NT2/D1 (cell line): ENCODE measurements at regions not wholly inside any gene's neighbourhood (a gene's known extent, or its start where the extent isn't known, plus 50 kb on each side); places are given as distances from the start of the nearest gene placed in this dataset.

Experiments
- SUZ12 ChIP-seq: IDR thresholded peaks from 2 replicates; pipeline ENCODE4 v1.6.1; 2011; ENCODE audit not compliant: insufficient read length, insufficient read depth; ENCODE audit errors: extremely low read depth
- ZNF274 ChIP-seq: IDR thresholded peaks from 2 replicates; pipeline ENCODE4 v1.6.1; 2011; ENCODE audit warnings: mild to moderate bottlenecking, low read depth, low read length

- TF ChIP-seq ZNF274 (no peak), SUZ12 (no peak)
Measured at GRCh38 chr11:69914286-69915150, 95.3 kb upstream of the FGF3 start.
